Colonic mucosa (tissue), 4 donors: ENCODE measurements at regions not wholly inside any gene's neighbourhood (a gene's known extent, or its start where the extent isn't known, plus 50 kb on each side); places are given as distances from the start of the nearest gene placed in this dataset.

Experiments
- DNase-seq: peaks from one replicate; pipeline ENCODE4 v3.0.0-alpha.2; 2020
- H3K27ac ChIP-seq: fragments of 200-600 bp; one replicate; pipeline ENCODE4 v1.8.0; 2021
- H3K27me3 ChIP-seq: fragments of 200-600 bp; one replicate; pipeline ENCODE4 v1.8.0; 2021
- H3K36me3 ChIP-seq: fragments of 200-600 bp; one replicate; pipeline ENCODE4 v1.8.0; 2021
- H3K4me1 ChIP-seq: fragments of 200-600 bp; one replicate; pipeline ENCODE4 v1.8.0; 2021; ENCODE audit warnings: mild to moderate bottlenecking
- H3K4me3 ChIP-seq: fragments of 200-600 bp; one replicate; pipeline ENCODE4 v1.8.0; 2021
- H3K9ac ChIP-seq, 2 donors: one replicate each; pipeline ENCODE4 v1.7.0; 2013; ENCODE audit warnings: control low read depth in 2 of 2, low read depth in 2 of 2, low read length in 2 of 2
- H3K9me3 ChIP-seq: fragments of 200-600 bp; one replicate; pipeline ENCODE4 v1.8.0; 2021
- CTCF ChIP-seq: fragments of 200-600 bp; IDR thresholded peaks from one replicate; pipeline ENCODE4 v1.8.0; 2022; ENCODE audit warnings: antibody characterized with exemption, mild to moderate bottlenecking
- intact Hi-C: fragments of 100-400 bp; cut with DNase I; formaldehyde crosslinking; loops from one replicate; pipeline ENCODE4 v1.14.1; 2022
- donor health status: healthy.
- donor health status: DM: no; HTN: no; CAD: no.
- donor health status: DM: no; HTN: no; CAD: no.

GRCh38 chr10:111392159-111392558, 315.3 kb downstream of the ADRA2A start:
- H3K27ac ChIP-seq = no peak overlapping the region

GRCh38 chr10:111392910-111393309, 316.1 kb downstream of the ADRA2A start:
- Histone ChIP-seq H3K4me3 (no peak overlapping the region), H3K4me1 (no peaks in the 10 kb centered on the region), H3K9me3 (no peaks in the 10 kb centered on the region), H3K27me3 (no peaks in the 10 kb centered on the region), H3K9ac (no peak overlapping the region), H3K36me3 (no peaks in the 10 kb centered on the region), H3K27ac (no peak overlapping the region)
- no peak for TF ChIP-seq CTCF
- DNase-seq = no peak
- intact Hi-C loops = no loop called here

More at GRCh38 chr10:111392159-111392558, 315.3 kb downstream of the ADRA2A start:
- intact Hi-C loops = no loop called here
- no peaks in the 10 kb centered on the region for H3K36me3 ChIP-seq
- no peaks in the 10 kb centered on the region for H3K4me1 ChIP-seq
- H3K9ac ChIP-seq = no peak overlapping the region
- no peaks in the 10 kb centered on the region for H3K9me3 ChIP-seq
- H3K4me3 ChIP-seq = no peak overlapping the region
- DNase-seq = no peak
- no peak for TF ChIP-seq CTCF
- no peaks in the 10 kb centered on the region for H3K27me3 ChIP-seq

GRCh38 chr10:111410740-111411139, 333.9 kb downstream of the ADRA2A start:
- H3K4me3 ChIP-seq = no peak overlapping the region

DNA sequence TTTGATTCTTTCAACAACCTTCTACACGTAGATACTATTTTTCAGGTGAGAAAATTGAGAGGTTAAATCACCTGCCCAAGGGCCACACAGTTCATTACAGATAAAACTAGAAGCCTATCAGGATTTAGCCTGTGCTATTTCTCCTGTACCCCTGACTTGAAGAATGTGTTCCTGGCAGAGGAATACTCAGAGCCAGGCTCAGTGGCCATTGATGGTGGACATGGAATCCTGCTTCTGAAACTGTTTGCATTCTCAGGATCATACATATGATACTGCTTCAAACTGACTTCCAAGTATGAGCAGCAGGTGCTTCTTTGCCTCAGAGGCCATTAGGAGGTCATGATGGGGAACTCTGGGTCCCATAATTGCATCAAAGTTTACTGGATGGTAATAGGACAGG, 348.6 kb downstream of the ADRA2A start:
- H3K9ac ChIP-seq = no peak overlapping the region
- H3K36me3 ChIP-seq = no peaks in the 10 kb centered on the region
- no peak for DNase-seq
- no peak overlapping the region for H3K27ac ChIP-seq
- no peaks in the 10 kb centered on the region for H3K9me3 ChIP-seq
- H3K27me3 ChIP-seq = no peaks in the 10 kb centered on the region
- H3K4me1 ChIP-seq = no peaks in the 10 kb centered on the region
- intact Hi-C loops = no loop called here
- TF ChIP-seq CTCF = no peak
- no peak overlapping the region for H3K4me3 ChIP-seq

More at GRCh38 chr10:111410740-111411139, 333.9 kb downstream of the ADRA2A start:
- H3K9ac ChIP-seq = no peak overlapping the region
- no peaks in the 10 kb centered on the region for H3K36me3 ChIP-seq
- no peak for DNase-seq
- no peaks in the 10 kb centered on the region for H3K4me1 ChIP-seq
- intact Hi-C loops = no loop called here
- TF ChIP-seq CTCF = no peak
- no peaks in the 10 kb centered on the region for H3K27me3 ChIP-seq
- H3K27ac ChIP-seq = no peak overlapping the region
- H3K9me3 ChIP-seq = no peaks in the 10 kb centered on the region

GRCh38 chr10:111429288-111430028, 352.6 kb downstream of the ADRA2A start:
- intact Hi-C loops = no loop called here

More at GRCh38 chr10:111429288-111430028, 352.6 kb downstream of the ADRA2A start:
- Histone ChIP-seq H3K4me3 (no peak overlapping the region), H3K4me1 (no peaks in the 10 kb centered on the region), H3K9ac (no peak overlapping the region), H3K36me3 (no peaks in the 10 kb centered on the region), H3K27ac (no peak overlapping the region), H3K27me3 (no peaks in the 10 kb centered on the region), H3K9me3 (no peaks in the 10 kb centered on the region)
- TF ChIP-seq CTCF = no peak
- DNase-seq = no peak
